ENCODE measurements at regions not wholly inside any gene's neighbourhood (a gene's known extent, or its start where the extent isn't known, plus 50 kb on each side); places are given as distances from the start of the nearest gene placed in this dataset.
"Not testable (repeated sequence)": the region's sequence is repeated elsewhere in the genome, so short reads cannot be mapped to it uniquely, and the experiment has no call there.

DNA sequence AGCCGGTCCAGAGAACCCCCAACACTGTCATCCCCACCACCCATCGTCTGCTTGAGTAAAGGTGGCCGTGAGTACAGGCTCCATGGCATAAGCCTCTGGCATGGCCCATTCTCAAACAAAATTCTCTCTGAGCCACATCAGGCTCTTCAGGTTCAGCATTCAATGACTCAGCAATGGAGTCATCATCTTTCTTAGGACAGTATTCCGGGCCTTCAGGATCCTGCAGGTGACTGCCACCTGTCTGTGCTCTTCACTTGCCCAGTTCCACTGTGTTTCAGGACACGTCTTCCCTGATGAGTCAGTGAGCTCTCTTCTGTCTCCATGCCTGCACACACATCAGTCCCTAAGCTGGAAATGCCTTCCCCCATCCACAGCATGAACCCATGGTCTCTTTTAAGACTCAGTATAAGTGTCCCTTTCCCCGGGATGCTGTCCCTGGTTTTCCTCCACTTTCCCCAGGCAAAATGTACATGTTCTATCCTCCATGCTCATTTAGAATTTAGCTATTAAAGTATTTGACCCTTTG is 81.1 kb upstream of the FGGY start:
- H3K4me1 Mint-ChIP-seq (ENCODE audit: insufficient read depth, unreplicated experiment) = peaks cover 7% of the 10 kb centered on the region
- BruUV-seq (replicated peaks) = no TSS peak
- H3K27ac Mint-ChIP-seq (ENCODE audit: low read depth, unreplicated experiment) = no peak overlapping the region
- no peak overlapping the region for H3K4me3 Mint-ChIP-seq (ENCODE audit: unreplicated experiment)
- TF ChIP-seq, protein P1, sequence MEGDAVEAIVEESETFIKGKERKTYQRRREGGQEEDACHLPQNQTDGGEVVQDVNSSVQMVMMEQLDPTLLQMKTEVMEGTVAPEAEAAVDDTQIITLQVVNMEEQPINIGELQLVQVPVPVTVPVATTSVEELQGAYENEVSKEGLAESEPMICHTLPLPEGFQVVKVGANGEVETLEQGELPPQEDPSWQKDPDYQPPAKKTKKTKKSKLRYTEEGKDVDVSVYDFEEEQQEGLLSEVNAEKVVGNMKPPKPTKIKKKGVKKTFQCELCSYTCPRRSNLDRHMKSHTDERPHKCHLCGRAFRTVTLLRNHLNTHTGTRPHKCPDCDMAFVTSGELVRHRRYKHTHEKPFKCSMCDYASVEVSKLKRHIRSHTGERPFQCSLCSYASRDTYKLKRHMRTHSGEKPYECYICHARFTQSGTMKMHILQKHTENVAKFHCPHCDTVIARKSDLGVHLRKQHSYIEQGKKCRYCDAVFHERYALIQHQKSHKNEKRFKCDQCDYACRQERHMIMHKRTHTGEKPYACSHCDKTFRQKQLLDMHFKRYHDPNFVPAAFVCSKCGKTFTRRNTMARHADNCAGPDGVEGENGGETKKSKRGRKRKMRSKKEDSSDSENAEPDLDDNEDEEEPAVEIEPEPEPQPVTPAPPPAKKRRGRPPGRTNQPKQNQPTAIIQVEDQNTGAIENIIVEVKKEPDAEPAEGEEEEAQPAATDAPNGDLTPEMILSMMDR (IDR thresholded peaks at IDR 0.05; ENCODE audit: unreplicated experiment) = no peak
- POLR2A ChIA-PET = no interaction called here
- peak; percentile 16 for DNase-seq (ENCODE audit: unreplicated experiment)
- CTCF ChIA-PET = no interaction called here
- H3K27me3 Mint-ChIP-seq (ENCODE audit: insufficient read depth, unreplicated experiment) = no peaks in the 10 kb centered on the region
- H3K36me3 Mint-ChIP-seq (ENCODE audit: insufficient read depth, unreplicated experiment) = no peaks in the 10 kb centered on the region
- intact Hi-C loops (cut with micrococcal nuclease) = no loop called here
- peaks cover 21% of the 10 kb centered on the region for H3K9me3 Mint-ChIP-seq (ENCODE audit: unreplicated experiment)

DNA sequence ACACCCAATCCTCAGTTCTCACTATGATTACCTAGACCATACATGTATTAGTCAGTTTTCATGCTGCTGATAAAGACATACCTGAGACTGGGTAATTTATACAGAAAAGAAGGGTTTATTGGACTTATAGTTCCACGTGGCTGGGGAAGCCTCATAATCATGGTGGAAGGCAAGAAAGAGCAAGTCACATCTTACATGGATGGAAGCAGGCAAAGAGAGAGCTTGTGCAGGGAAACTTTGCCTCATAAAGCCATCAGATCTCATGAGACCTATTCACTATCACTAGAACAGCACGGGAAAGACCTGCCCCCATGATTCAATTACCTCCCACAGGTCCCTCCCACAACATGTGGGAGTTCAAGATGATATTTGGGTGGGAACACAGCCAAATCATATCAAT is 79.5 kb upstream of the FGGY start:
- BruUV-seq (replicated peaks); DNase-seq (ENCODE audit: unreplicated experiment); H3K36me3 Mint-ChIP-seq (ENCODE audit: insufficient read depth, unreplicated experiment); H3K4me3 Mint-ChIP-seq (ENCODE audit: unreplicated experiment); H3K4me1 Mint-ChIP-seq (ENCODE audit: insufficient read depth, unreplicated experiment); CTCF ChIA-PET; intact Hi-C loops (cut with micrococcal nuclease); H3K27ac Mint-ChIP-seq (ENCODE audit: low read depth, unreplicated experiment); H3K27me3 Mint-ChIP-seq (ENCODE audit: insufficient read depth, unreplicated experiment); POLR2A ChIA-PET: not testable (repeated sequence)
- H3K9me3 Mint-ChIP-seq (ENCODE audit: unreplicated experiment) = peaks cover 21% of the 10 kb centered on the region

GRCh38 chr1:59218521-59219236 is 78.2 kb upstream of the FGGY start:
- no peaks in the 10 kb centered on the region for H3K36me3 Mint-ChIP-seq (ENCODE audit: insufficient read depth, unreplicated experiment)
- CTCF ChIA-PET = no interaction called here
- no peaks in the 10 kb centered on the region for H3K27me3 Mint-ChIP-seq (ENCODE audit: insufficient read depth, unreplicated experiment)
- POLR2A ChIA-PET = interaction anchor here (0.8 kb wide), 1 partner anchor 77 kb away, joined by 3 read pairs; no protein-coding TSS in a partner anchor
- peaks cover 7% of the 10 kb centered on the region for H3K4me1 Mint-ChIP-seq (ENCODE audit: insufficient read depth, unreplicated experiment)
- intact Hi-C loops (cut with micrococcal nuclease) = no loop called here
- no peak overlapping the region for H3K27ac Mint-ChIP-seq (ENCODE audit: low read depth, unreplicated experiment)
- H3K4me3 Mint-ChIP-seq (ENCODE audit: unreplicated experiment) = no peak overlapping the region
- TF ChIP-seq, protein P1 (IDR thresholded peaks at IDR 0.05; ENCODE audit: unreplicated experiment) = no peak
- peaks cover 21% of the 10 kb centered on the region for H3K9me3 Mint-ChIP-seq (ENCODE audit: unreplicated experiment)
- no peak for DNase-seq (ENCODE audit: unreplicated experiment)
- BruUV-seq (replicated peaks) = no TSS peak

DNA sequence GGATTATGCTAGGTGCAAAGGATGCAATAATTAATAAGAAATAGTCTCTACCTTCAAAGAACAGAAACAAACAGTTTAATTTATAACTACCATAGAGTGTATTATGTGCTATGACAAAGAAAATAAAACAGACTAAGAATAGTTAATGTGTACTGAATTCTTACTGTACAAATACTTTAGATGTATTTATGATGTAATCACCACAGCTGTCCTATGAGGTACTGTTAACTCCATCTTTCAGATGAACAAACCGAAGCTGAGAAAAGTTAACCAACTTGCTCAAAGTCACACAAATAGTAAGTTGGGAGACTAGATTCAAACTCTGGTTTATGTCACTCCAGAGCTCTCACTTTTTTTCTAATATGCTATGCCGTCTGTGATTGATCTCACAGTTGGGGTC is 77.0 kb upstream of the FGGY start:
- H3K27ac Mint-ChIP-seq (ENCODE audit: low read depth, unreplicated experiment) = no peak overlapping the region
- CTCF ChIA-PET = no interaction called here
- TF ChIP-seq, protein P1 (IDR thresholded peaks at IDR 0.05; ENCODE audit: unreplicated experiment) = no peak
- H3K9me3 Mint-ChIP-seq (ENCODE audit: unreplicated experiment) = peaks cover 21% of the 10 kb centered on the region
- H3K36me3 Mint-ChIP-seq (ENCODE audit: insufficient read depth, unreplicated experiment) = no peaks in the 10 kb centered on the region
- peaks cover 7% of the 10 kb centered on the region for H3K4me1 Mint-ChIP-seq (ENCODE audit: insufficient read depth, unreplicated experiment)
- no TSS peak for BruUV-seq (replicated peaks)
- no peak overlapping the region for H3K4me3 Mint-ChIP-seq (ENCODE audit: unreplicated experiment)
- H3K27me3 Mint-ChIP-seq (ENCODE audit: insufficient read depth, unreplicated experiment) = no peaks in the 10 kb centered on the region
- POLR2A ChIA-PET = no interaction called here
- no peak for DNase-seq (ENCODE audit: unreplicated experiment)
- intact Hi-C loops (cut with micrococcal nuclease) = no loop called here
